GM06990 (cell line): ENCODE measurements at regions not wholly inside any gene's neighbourhood (a gene's known extent, or its start where the extent isn't known, plus 50 kb on each side); places are given as distances from the start of the nearest gene placed in this dataset.

Experiments used
- DNase-seq: peaks from one replicate; pipeline ENCODE4 v3.0.0-alpha.2; 2011; ENCODE audit not compliant: insufficient read length; ENCODE audit errors: extremely low read depth
- H3K27me3 ChIP-seq: replicated peaks from 2 replicates; pipeline ENCODE4 v1.6.0; 2011; ENCODE audit warnings: low read length; ENCODE audit not compliant: control insufficient read depth, insufficient read depth
- H3K36me3 ChIP-seq: 2 replicates; pipeline ENCODE4 v1.5.1; 2011; ENCODE audit warnings: low read length; ENCODE audit not compliant: control insufficient read depth, insufficient read depth
- H3K4me3 ChIP-seq: replicated peaks from 2 replicates; pipeline ENCODE4 v1.5.1; 2011; ENCODE audit warnings: low read depth, mild to moderate bottlenecking, control low read depth, low read length
- TF ChIP-seq, protein P1 (sequence below): IDR thresholded peaks from 2 replicates; pipeline ENCODE4 v1.5.1; 2011; ENCODE audit warnings: low read length, control low read depth, mild to moderate bottlenecking, inconsistent platforms; ENCODE audit not compliant: insufficient read depth, poor library complexity, severe bottlenecking

DNA sequence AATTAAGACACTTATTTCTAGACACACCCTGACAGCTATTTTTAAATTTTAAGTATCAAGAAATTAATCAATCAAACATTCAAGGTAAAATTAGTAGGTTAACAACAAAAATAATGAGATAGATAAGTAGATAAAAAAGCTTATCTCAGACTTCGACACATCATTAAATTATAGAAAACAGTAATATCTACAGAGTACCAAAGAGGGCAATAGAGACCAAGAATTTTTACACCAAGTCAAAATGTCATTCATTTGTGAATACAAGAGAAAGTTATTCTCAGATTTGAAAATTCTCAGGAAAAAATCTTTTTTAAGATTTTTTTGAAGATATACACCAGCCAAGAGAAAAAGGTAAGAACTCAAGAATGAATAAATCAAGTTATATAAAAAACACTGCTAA lies 445.6 kb downstream of the ACTL7B start:
- TF ChIP-seq, protein P1, sequence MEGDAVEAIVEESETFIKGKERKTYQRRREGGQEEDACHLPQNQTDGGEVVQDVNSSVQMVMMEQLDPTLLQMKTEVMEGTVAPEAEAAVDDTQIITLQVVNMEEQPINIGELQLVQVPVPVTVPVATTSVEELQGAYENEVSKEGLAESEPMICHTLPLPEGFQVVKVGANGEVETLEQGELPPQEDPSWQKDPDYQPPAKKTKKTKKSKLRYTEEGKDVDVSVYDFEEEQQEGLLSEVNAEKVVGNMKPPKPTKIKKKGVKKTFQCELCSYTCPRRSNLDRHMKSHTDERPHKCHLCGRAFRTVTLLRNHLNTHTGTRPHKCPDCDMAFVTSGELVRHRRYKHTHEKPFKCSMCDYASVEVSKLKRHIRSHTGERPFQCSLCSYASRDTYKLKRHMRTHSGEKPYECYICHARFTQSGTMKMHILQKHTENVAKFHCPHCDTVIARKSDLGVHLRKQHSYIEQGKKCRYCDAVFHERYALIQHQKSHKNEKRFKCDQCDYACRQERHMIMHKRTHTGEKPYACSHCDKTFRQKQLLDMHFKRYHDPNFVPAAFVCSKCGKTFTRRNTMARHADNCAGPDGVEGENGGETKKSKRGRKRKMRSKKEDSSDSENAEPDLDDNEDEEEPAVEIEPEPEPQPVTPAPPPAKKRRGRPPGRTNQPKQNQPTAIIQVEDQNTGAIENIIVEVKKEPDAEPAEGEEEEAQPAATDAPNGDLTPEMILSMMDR: no peak
- no peak for DNase-seq

DNA sequence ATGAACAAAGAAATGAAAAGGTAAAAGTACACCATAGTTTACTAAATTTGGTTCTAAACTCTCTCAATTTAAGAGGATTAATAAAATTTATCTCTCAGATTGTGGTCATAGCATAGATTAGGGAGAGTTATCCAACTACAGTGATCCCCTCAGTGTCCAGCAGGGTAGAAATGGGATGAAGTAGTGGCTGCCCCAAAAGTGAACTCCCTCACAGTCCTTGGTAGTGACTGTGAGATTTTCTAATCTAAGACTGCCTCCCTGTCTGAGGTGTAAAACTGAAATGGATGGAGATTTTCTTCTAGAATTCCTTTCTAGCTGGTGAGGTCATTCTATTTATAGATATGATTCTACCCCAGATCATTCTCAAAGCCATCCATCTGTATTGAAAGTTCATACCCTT lies 455.5 kb downstream of the ACTL7B start:
- TF ChIP-seq, protein P1: no peak
- H3K4me3 ChIP-seq: no peak overlapping the region
- no peak for DNase-seq
- H3K36me3 ChIP-seq: no peaks in the 10 kb centered on the region
- H3K27me3 ChIP-seq: no peaks in the 10 kb centered on the region; the same call in 1 of the 2 replicates

More for the DNA sequence above, 445.6 kb downstream of the ACTL7B start:
- no peaks in the 10 kb centered on the region for H3K36me3 ChIP-seq
- no peak overlapping the region for H3K4me3 ChIP-seq
- no peaks in the 10 kb centered on the region; the same call in 1 of the 2 replicates for H3K27me3 ChIP-seq

DNA sequence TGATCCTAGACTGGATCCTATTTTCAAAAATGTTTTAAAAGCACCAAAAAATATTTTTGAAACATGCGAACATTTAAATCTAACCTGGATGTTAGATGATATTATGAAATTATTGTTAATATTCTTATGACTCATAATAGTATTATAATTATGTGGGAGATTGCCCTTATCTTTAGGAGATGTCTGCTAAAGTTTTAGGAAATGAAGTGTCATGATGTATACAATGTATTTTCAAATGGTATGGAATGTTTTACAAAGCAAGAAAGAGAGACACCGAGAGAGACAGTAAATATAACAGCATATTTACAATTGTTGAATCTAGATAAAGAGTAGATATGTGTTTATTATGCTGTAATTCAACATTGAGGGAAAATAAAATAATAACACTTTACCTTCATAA lies 455.9 kb downstream of the ACTL7B start:
- TF ChIP-seq, protein P1: no peak
- DNase-seq: no peak
- no peaks in the 10 kb centered on the region for H3K36me3 ChIP-seq
- H3K27me3 ChIP-seq: no peaks in the 10 kb centered on the region; the same call in 1 of the 2 replicates
- H3K4me3 ChIP-seq: no peak overlapping the region

DNA sequence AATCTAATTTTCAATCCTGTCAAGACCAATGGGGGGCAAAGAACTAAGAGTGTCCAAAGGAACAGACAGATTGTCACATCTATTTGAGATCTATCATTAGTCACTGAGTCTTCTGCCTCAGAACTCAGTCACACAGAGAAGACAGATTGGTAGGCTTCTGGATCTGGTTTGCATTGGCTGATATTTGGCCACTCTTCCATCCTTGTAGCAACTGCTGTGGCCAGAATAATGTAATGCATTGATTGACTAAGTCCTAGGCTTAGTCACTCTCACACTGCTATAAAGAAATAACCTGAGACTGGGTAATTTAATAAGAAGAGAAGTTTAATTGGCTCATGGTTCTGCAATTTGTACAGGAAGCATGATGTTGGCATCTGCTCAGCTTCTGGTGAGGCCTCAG lies 458.5 kb downstream of the ACTL7B start:
- Histone ChIP-seq H3K36me3 (no peaks in the 10 kb centered on the region), H3K4me3 (no peak overlapping the region), H3K27me3 (no peaks in the 10 kb centered on the region; the same call in 1 of the 2 replicates)
- no peak for DNase-seq
- TF ChIP-seq, protein P1: no peak

DNA sequence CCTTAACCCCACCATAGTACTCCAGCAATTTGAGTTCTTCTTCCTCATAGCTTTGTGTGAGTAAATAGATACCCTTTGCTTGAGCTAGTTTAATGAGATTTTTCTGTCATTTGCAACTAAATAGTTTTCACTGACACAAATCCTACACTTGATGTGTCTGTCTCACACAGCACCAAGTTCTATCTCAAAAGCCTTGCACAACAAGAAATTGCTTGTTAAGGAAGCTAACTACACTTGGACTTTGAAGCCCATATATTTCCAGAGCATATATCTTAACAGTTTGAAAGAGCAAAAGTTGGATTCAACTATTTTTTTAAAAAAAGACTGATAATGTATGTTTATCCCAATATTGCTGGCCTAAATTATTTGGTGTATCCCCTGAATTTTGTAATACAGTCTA lies 459.2 kb downstream of the ACTL7B start:
- DNase-seq: no peak

More for the DNA sequence above, 459.2 kb downstream of the ACTL7B start:
- H3K36me3 ChIP-seq: no peaks in the 10 kb centered on the region
- H3K4me3 ChIP-seq: no peak overlapping the region
- no peaks in the 10 kb centered on the region; the same call in 1 of the 2 replicates for H3K27me3 ChIP-seq
- TF ChIP-seq, protein P1: no peak
